K562 (cell line): ENCODE measurements at regions not wholly inside any gene's neighbourhood (a gene's known extent, or its start where the extent isn't known, plus 50 kb on each side); places are given as distances from the start of the nearest gene placed in this dataset.

ENCODE experiments used
- ATAC-seq: fragments of 200-7000 bp; cut with Tn5 transposase; 3 replicates; pipeline ENCODE4 v1.9.1; 2020; ENCODE audit warnings: moderate library complexity
- BruUV-seq: library from RNA; stranded (reverse); fragments of 400-500 nt; replicated peaks from 2 replicates; lab custom pipeline; 2021; lab: Mats Ljungman, UMichigan
- CTCF ChIA-PET: fragments of 300-600 bp; formaldehyde crosslinking; extraction: SDS; loops from one replicate; lab custom pipeline; 2021; ENCODE audit warnings: low intra/inter-chr PET ratio; lab: Yijun Ruan, JAX
- POLR2A ChIA-PET: fragments of 300-600, 350-650 bp; sonication (Branson Sonifier 250); formaldehyde crosslinking; extraction: SDS; loops from one replicate; lab custom pipeline; 2021; ENCODE audit warnings: antibody characterized with exemption, inconsistent platforms; lab: Yijun Ruan, JAX
- DNase-seq, 4 experiments: peaks; one replicate each; pipeline versions ENCODE4 v3.0.0 to v3.0.0-alpha.2; 2011 to 2018; ENCODE audit warnings: low spot score in 3 of 4, mixed read lengths in 3 of 4; ENCODE audit errors: extremely low read depth in 1 of 4
- FAIRE-seq: peaks from 2 replicates; lab custom pipeline; 2011; peaks lifted over from hg19 to GRCh38; lab: Jason Lieb, UNC
- H2AFZ ChIP-seq: 2 replicates; pipeline ENCODE4 v1.6.0; 2011; ENCODE audit warnings: low read depth, low read length, control low read depth, inconsistent platforms
- H3K27ac ChIP-seq: fragments of 200-600 bp; 3 replicates; pipeline ENCODE4 v1.8.0; 2011; ENCODE audit warnings: low read depth, mild to moderate bottlenecking, control low read depth, inconsistent platforms, low read length, moderate library complexity, mixed read lengths; ENCODE audit errors: extremely low read depth
- H3K27me3 ChIP-seq, 2 experiments: fragments of 300-600 bp in 1 of 2; 2 replicates in 1 of 2; 3 replicates in 1 of 2; pipeline versions ENCODE4 v1.6.0 to v1.8.0; 2011; ENCODE audit warnings: inconsistent platforms in 2 of 2, low read length in 2 of 2, mild to moderate bottlenecking in 1 of 2, mixed read lengths in 1 of 2, moderate library complexity in 1 of 2; ENCODE audit not compliant: control insufficient read depth in 2 of 2, insufficient read depth in 2 of 2
- H3K36me3 ChIP-seq: fragments of 300-600 bp; 3 replicates; pipeline ENCODE4 v1.8.0; 2011; ENCODE audit warnings: mild to moderate bottlenecking, low read length, inconsistent platforms; ENCODE audit not compliant: control insufficient read depth, insufficient read depth
- H3K4me1 ChIP-seq, 2 experiments: fragments of 200-600 bp in 1 of 2; replicated peaks in 1 of 2; 2 replicates in 1 of 2; 3 replicates in 1 of 2; pipeline versions ENCODE4 v1.5.1 to v1.8.0; 2011; ENCODE audit warnings: inconsistent platforms in 2 of 2, low read length in 2 of 2, mild to moderate bottlenecking in 1 of 2, mixed read lengths in 1 of 2, moderate library complexity in 1 of 2; ENCODE audit not compliant: control insufficient read depth in 2 of 2, insufficient read depth in 2 of 2
- H3K4me2 ChIP-seq: 2 replicates; pipeline ENCODE4 v1.6.1; 2011; ENCODE audit warnings: low read length, control low read depth, inconsistent platforms, mixed read lengths; ENCODE audit not compliant: insufficient read depth
- H3K4me3 ChIP-seq: fragments of 200-600 bp; sonication (generic), shearing (Covaris generic); 2 replicates; pipeline ENCODE4 v1.5.1; 2016; ENCODE audit warnings: control low read depth, inconsistent platforms
- H3K79me2 ChIP-seq: fragments of 200-600 bp; 3 replicates; pipeline ENCODE4 v1.8.0; 2011; ENCODE audit warnings: low read length, inconsistent platforms; ENCODE audit not compliant: control insufficient read depth, insufficient read depth
- H3K9ac ChIP-seq, 2 experiments: 2 replicates each; pipeline versions ENCODE4 v1.6.0 to v1.6.1; 2011; ENCODE audit warnings: low read depth in 2 of 2, low read length in 2 of 2, control low read depth in 1 of 2, inconsistent platforms in 1 of 2, mild to moderate bottlenecking in 1 of 2, mixed read lengths in 1 of 2; ENCODE audit not compliant: insufficient read depth in 1 of 2
- H3K9me1 ChIP-seq: one replicate; pipeline ENCODE4 v1.6.0; 2011; ENCODE audit warnings: inconsistent platforms, mild to moderate bottlenecking, low read length, moderate library complexity; ENCODE audit not compliant: control insufficient read depth, insufficient read depth
- H3K9me3 ChIP-seq: replicated peaks from 2 replicates; pipeline ENCODE4 v1.5.1; 2011; ENCODE audit warnings: low read depth, low read length, inconsistent platforms; ENCODE audit not compliant: control insufficient read depth, insufficient read depth
- H4K20me1 ChIP-seq: replicated peaks from 2 replicates; pipeline ENCODE4 v1.6.1; 2011; ENCODE audit warnings: low read length, inconsistent platforms, mixed read lengths; ENCODE audit not compliant: control insufficient read depth, insufficient read depth
- CBX8 ChIP-seq: fragments of 200-600 bp; sonication (generic); IDR thresholded peaks from 2 replicates; pipeline ENCODE4 v1.6.1; 2012; ENCODE audit warnings: borderline replicate concordance, mixed run types, low read depth, mild to moderate bottlenecking, moderate library complexity, mixed read lengths, low read length, control low read depth, inconsistent platforms; ENCODE audit not compliant: poor library complexity, severe bottlenecking; ENCODE audit errors: extremely low read depth
- PTBP1 ChIP-seq: fragments of 200-400 bp; formaldehyde crosslinking; IDR thresholded peaks from 2 replicates; pipeline ENCODE4 v1.6.1; 2017; ENCODE audit warnings: low read depth, low read length
- RAD51 ChIP-seq: fragments of 450-650 bp; IDR thresholded peaks from 2 replicates; pipeline ENCODE4 v1.7.1; 2016; ENCODE audit warnings: low read depth, mild to moderate bottlenecking, borderline replicate concordance
- RBM22 ChIP-seq: fragments of 200-400 bp; formaldehyde crosslinking; IDR thresholded peaks from 2 replicates; pipeline ENCODE4 v1.6.1; 2018; ENCODE audit warnings: low read length, low read depth; ENCODE audit not compliant: poor library complexity, severe bottlenecking
- SP2 ChIP-seq: IDR thresholded peaks from 2 replicates; pipeline ENCODE4 v1.6.1; 2011; ENCODE audit warnings: mild to moderate bottlenecking, low read depth, low read length, moderate library complexity; ENCODE audit not compliant: poor library complexity, severe bottlenecking; ENCODE audit errors: extremely low read depth
- TOE1 ChIP-seq, 2 experiments: fragments of 450-650 bp in 1 of 2; sonication (generic) in 1 of 2; formaldehyde crosslinking in 1 of 2; IDR thresholded peaks; 2 replicates each; pipeline versions ENCODE4 v1.7.1 to v1.8.0; 2016 to 2022; ENCODE audit warnings: borderline replicate concordance in 2 of 2, mild to moderate bottlenecking in 2 of 2, antibody characterized with exemption in 1 of 2, inconsistent platforms in 1 of 2, low read depth in 1 of 2, missing genetic modification reagents in 1 of 2, moderate library complexity in 1 of 2
- ZBTB43 ChIP-seq: sonication (generic); formaldehyde crosslinking; IDR thresholded peaks from 2 replicates; pipeline ENCODE4 v1.8.0; 2023; ENCODE audit warnings: mild to moderate bottlenecking, missing genetic modification reagents
- ZNF384 ChIP-seq: IDR thresholded peaks from 2 replicates; pipeline ENCODE4 v1.6.1; 2012; ENCODE audit warnings: low read depth, low read length, improper control_type of control experiment
- WGBS: fragments of 100-300 bp; shearing (Covaris generic); methylation state at CpG from one replicate; pipeline ENCODE4 v1.1.6; 2016; ENCODE audit warnings: low coverage, mixed read lengths; ENCODE audit not compliant: insufficient coverage; ENCODE audit errors: missing lambda C conversion rate; 5-methylcytosine and 5-hydroxymethylcytosine counted together
- in situ Hi-C: fragments of 300-500 bp; cut with MboI; formaldehyde crosslinking; loops from 4 replicates; pipeline ENCODE4 v1.15.0; 2018; ENCODE audit warnings: inconsistent platforms, mixed read lengths
- intact Hi-C: fragments of 100-400 bp; cut with micrococcal nuclease; formaldehyde crosslinking; loops from 2 replicates; pipeline ENCODE4 v1.14.2; 2022

GRCh38 chr4:180940680-180941079, 1302.5 kb upstream of the TENM3 start:
- intact Hi-C loops: no loop called here

More at GRCh38 chr4:180940680-180941079, 1302.5 kb upstream of the TENM3 start:
- no peaks in the 10 kb centered on the region for H3K9me1 ChIP-seq
- no peaks in the 10 kb centered on the region for H3K79me2 ChIP-seq
- POLR2A ChIA-PET: no interaction called here
- TF ChIP-seq ZNF384: no peak
- TF ChIP-seq SP2: no peak
- no peak for TF ChIP-seq RBM22
- no peak for TF ChIP-seq RAD51
- TF ChIP-seq ZBTB43: no peak
- no peak for TF ChIP-seq PTBP1
- no peak for TF ChIP-seq TOE1 (IDR thresholded peaks at IDR 0.05; ENCODE audit: borderline replicate concordance)
- TF ChIP-seq TOE1 (CRISPR knock-in tag; IDR thresholded peaks at IDR 0.05; ENCODE audit: borderline replicate concordance, low read depth): no peak
- TF ChIP-seq CBX8: no peak
- H3K9me3 ChIP-seq: no peaks in the 10 kb centered on the region; the same call in 1 of the 2 replicates
- no peak overlapping the region for H3K9ac ChIP-seq
- no TSS peak for BruUV-seq
- no peak overlapping the region for H2AFZ ChIP-seq
- H3K27me3 ChIP-seq: no peaks in the 10 kb centered on the region
- WGBS: 0% methylated on average over 1 of the region's 1 CpG
- CTCF ChIA-PET: no interaction called here
- FAIRE-seq: no peak
- no peaks in the 10 kb centered on the region for H4K20me1 ChIP-seq
- no peak for ATAC-seq
- no peak for DNase-seq
- no peak overlapping the region for H3K4me3 ChIP-seq
- no peak overlapping the region for H3K27ac ChIP-seq
- no peaks in the 10 kb centered on the region for H3K4me1 ChIP-seq
- no peak overlapping the region for H3K4me2 ChIP-seq
- in situ Hi-C loops: no loop called here
- H3K36me3 ChIP-seq: no peaks in the 10 kb centered on the region
